Loucy (cell line): ENCODE measurements at regions not wholly inside any gene's neighbourhood (a gene's known extent, or its start where the extent isn't known, plus 50 kb on each side); places are given as distances from the start of the nearest gene placed in this dataset.

Experiments
- EZH2phosphoT487 ChIP-seq: fragments of 200-600 bp; IDR thresholded peaks from 2 replicates; pipeline ENCODE4 v1.6.1; 2018; ENCODE audit warnings: antibody characterized with exemption, mild to moderate bottlenecking, moderate library complexity, borderline replicate concordance
- TF ChIP-seq, protein P1 (sequence below): fragments of 200-600 bp; sonication (generic); conservative IDR thresholded peaks from 2 replicates; pipeline ENCODE4 v1.5.1; 2014; ENCODE audit warnings: mild to moderate bottlenecking, antibody characterized with exemption, low read length

DNA sequence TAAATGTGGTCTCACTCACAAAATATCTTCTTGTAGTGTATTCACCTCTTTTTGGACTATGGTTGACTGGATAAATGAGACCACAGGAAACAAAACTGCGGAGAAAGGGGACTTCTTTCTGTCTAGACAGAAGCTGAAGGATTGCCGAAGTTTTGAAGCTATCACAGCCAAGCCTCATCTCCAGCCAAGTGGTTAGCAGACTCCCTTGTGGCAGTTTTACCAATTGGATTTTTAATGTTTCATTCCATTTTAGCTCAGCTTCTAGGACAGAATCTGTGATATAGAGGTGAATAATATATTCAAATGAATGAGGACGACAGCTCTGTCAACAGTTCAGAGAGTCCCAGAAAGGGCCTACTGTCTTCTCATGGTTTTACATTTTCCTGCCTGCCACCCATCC, 215.7 kb upstream of the ZNF608 start:
- TF ChIP-seq, protein P1, sequence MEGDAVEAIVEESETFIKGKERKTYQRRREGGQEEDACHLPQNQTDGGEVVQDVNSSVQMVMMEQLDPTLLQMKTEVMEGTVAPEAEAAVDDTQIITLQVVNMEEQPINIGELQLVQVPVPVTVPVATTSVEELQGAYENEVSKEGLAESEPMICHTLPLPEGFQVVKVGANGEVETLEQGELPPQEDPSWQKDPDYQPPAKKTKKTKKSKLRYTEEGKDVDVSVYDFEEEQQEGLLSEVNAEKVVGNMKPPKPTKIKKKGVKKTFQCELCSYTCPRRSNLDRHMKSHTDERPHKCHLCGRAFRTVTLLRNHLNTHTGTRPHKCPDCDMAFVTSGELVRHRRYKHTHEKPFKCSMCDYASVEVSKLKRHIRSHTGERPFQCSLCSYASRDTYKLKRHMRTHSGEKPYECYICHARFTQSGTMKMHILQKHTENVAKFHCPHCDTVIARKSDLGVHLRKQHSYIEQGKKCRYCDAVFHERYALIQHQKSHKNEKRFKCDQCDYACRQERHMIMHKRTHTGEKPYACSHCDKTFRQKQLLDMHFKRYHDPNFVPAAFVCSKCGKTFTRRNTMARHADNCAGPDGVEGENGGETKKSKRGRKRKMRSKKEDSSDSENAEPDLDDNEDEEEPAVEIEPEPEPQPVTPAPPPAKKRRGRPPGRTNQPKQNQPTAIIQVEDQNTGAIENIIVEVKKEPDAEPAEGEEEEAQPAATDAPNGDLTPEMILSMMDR = no peak
- no peak for TF ChIP-seq EZH2phosphoT487
